ENCODE measurements at regions not wholly inside any gene's neighbourhood (a gene's known extent, or its start where the extent isn't known, plus 50 kb on each side); places are given as distances from the start of the nearest gene placed in this dataset.

GRCh38 chr4:132334081-132334480 lies 815.0 kb upstream of the PCDH10 start:
- TF ChIP-seq CTCF (IDR thresholded peaks at IDR 0.05; ENCODE audit: insufficient read depth, low read length) (no peak), POLR2AphosphoS5 (IDR thresholded peaks at IDR 0.05; ENCODE audit: low read depth) (no peak)
- TF ChIP-seq, protein P1, sequence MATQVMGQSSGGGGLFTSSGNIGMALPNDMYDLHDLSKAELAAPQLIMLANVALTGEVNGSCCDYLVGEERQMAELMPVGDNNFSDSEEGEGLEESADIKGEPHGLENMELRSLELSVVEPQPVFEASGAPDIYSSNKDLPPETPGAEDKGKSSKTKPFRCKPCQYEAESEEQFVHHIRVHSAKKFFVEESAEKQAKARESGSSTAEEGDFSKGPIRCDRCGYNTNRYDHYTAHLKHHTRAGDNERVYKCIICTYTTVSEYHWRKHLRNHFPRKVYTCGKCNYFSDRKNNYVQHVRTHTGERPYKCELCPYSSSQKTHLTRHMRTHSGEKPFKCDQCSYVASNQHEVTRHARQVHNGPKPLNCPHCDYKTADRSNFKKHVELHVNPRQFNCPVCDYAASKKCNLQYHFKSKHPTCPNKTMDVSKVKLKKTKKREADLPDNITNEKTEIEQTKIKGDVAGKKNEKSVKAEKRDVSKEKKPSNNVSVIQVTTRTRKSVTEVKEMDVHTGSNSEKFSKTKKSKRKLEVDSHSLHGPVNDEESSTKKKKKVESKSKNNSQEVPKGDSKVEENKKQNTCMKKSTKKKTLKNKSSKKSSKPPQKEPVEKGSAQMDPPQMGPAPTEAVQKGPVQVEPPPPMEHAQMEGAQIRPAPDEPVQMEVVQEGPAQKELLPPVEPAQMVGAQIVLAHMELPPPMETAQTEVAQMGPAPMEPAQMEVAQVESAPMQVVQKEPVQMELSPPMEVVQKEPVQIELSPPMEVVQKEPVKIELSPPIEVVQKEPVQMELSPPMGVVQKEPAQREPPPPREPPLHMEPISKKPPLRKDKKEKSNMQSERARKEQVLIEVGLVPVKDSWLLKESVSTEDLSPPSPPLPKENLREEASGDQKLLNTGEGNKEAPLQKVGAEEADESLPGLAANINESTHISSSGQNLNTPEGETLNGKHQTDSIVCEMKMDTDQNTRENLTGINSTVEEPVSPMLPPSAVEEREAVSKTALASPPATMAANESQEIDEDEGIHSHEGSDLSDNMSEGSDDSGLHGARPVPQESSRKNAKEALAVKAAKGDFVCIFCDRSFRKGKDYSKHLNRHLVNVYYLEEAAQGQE (IDR thresholded peaks at IDR 0.05; ENCODE audit: insufficient replicate concordance, low read depth) = no peak
